ENCODE measurements at regions not wholly inside any gene's neighbourhood (a gene's known extent, or its start where the extent isn't known, plus 50 kb on each side); places are given as distances from the start of the nearest gene placed in this dataset.

DNA sequence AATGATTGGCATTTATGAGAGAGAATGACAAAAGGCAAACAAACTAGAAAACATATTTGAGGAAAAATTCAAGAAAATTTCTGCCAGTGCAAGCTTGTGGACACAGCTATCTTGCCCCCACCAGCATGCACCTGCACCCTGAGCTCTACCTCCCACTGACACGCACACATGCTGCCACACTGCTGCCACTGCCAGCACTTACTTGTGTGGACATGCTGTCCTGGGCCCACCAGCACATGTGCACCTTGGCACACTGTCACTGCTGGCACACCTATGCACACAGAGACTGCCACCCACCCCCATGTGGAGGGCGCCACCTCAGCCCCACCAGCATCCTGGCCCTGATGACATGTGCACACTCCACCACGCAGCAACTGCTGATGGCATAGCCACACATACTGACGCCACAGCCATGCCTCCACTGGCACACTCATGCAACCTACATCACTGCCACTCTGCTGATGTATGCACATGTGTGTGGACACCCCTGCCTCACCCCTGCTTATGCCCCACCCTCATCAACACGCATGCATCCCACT lies 475.0 kb downstream of the SOX5 start:
- TF ChIP-seq, protein P1, sequence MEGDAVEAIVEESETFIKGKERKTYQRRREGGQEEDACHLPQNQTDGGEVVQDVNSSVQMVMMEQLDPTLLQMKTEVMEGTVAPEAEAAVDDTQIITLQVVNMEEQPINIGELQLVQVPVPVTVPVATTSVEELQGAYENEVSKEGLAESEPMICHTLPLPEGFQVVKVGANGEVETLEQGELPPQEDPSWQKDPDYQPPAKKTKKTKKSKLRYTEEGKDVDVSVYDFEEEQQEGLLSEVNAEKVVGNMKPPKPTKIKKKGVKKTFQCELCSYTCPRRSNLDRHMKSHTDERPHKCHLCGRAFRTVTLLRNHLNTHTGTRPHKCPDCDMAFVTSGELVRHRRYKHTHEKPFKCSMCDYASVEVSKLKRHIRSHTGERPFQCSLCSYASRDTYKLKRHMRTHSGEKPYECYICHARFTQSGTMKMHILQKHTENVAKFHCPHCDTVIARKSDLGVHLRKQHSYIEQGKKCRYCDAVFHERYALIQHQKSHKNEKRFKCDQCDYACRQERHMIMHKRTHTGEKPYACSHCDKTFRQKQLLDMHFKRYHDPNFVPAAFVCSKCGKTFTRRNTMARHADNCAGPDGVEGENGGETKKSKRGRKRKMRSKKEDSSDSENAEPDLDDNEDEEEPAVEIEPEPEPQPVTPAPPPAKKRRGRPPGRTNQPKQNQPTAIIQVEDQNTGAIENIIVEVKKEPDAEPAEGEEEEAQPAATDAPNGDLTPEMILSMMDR (IDR thresholded peaks at IDR 0.05) = no peak
- no peaks in the 10 kb centered on the region for H3K27me3 ChIP-seq
- H3K36me3 ChIP-seq = no peaks in the 10 kb centered on the region
- intact Hi-C loops (cut with DNase I; ENCODE audit: low total_unique reads) = no loop called here
- H3K4me1 ChIP-seq = no peaks in the 10 kb centered on the region
- no peak for DNase-seq
- no peak overlapping the region for H3K4me3 ChIP-seq
- H3K27ac ChIP-seq = no peak overlapping the region
- H3K9me3 ChIP-seq = peaks cover 0 to 12% (median 0%) of the 10 kb centered on the region in 3 donors

All from tibial artery (tissue), 4 donors.